Urinary bladder (tissue), 3 donors: ENCODE measurements at regions not wholly inside any gene's neighbourhood (a gene's known extent, or its start where the extent isn't known, plus 50 kb on each side); places are given as distances from the start of the nearest gene placed in this dataset.

Experiments used
- DNase-seq: peaks from one replicate; pipeline ENCODE4 v3.0.0-alpha.2; 2015; ENCODE audit errors: extremely low spot score
- H3K27ac ChIP-seq: one replicate; pipeline ENCODE4 v1.5.1; 2013; ENCODE audit warnings: low read depth, mild to moderate bottlenecking, moderate library complexity
- H3K36me3 ChIP-seq: one replicate; pipeline ENCODE4 v1.6.1; 2013; ENCODE audit warnings: mild to moderate bottlenecking, moderate library complexity; ENCODE audit not compliant: insufficient read depth
- H3K4me1 ChIP-seq: one replicate; pipeline ENCODE4 v1.6.1; 2013; ENCODE audit warnings: mild to moderate bottlenecking, moderate library complexity; ENCODE audit not compliant: insufficient read depth
- H3K4me3 ChIP-seq: one replicate; pipeline ENCODE4 v1.5.1; 2013; ENCODE audit warnings: low read depth, low read length
- WGBS: extraction: QIAGEN DNeasy Blood & Tissue Kit; methylation state at CpG from one replicate; pipeline ENCODE4 v1.1.7; 2013; 5-methylcytosine and 5-hydroxymethylcytosine counted together
- donor health status: healthy with polysubstance abuse.
- donor health status: healthy.

DNA sequence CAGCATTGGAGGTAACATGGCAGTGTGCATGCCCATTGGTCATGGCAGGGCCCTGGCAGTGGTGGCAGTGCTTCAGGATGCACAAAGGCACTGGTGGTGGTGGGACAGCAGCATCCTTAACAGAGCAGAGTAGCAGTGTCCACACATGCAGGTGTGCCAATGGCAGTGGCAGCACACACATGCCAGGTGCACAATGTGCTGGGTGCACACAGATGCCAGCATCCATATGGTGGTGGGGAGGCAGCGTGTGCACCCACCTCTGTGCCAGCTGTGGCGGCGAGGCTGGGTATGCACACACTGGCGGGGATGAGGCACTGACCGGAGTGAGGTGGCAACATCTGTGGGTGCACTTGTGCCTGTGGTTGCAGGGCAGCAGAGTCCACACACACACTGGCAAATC lies 150.6 kb downstream of the SI start:
- H3K4me3 ChIP-seq: no peak overlapping the region
- DNase-seq: no peak
- H3K36me3 ChIP-seq: no peaks in the 10 kb centered on the region
- WGBS: 96% methylated on average over 5 of the region's 5 CpGs
- H3K4me1 ChIP-seq: no peaks in the 10 kb centered on the region
- no peak overlapping the region for H3K27ac ChIP-seq

- 79% methylated on average over 2 of the region's 2 CpGs for WGBS
- H3K4me3 ChIP-seq: no peak overlapping the region
- no peaks in the 10 kb centered on the region for H3K4me1 ChIP-seq
- H3K36me3 ChIP-seq: no peaks in the 10 kb centered on the region
- DNase-seq: no peak
- H3K27ac ChIP-seq: no peak overlapping the region
These were observed 159.4 kb downstream of the SI start for GRCh38 chr3:164918905-164919304.

DNA sequence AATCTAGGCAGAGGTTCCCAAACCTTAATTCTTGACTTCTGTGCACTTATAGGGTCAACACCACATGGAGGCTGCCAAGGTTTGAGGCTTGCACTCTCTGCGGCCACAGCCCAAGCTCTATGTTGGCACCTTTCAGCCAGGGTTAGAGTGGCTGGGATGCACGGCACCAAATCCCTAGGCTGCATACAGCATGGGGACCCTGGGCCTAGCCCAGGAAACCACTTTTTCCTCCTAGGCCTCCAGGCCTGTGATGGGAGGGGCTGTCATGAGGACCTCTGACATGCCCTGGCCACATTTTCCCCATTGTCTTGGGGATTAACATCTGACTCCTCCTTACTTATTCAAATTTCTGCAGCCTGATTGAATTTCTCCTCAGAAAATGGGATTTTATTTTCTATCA lies 165.4 kb downstream of the SI start:
- no peaks in the 10 kb centered on the region for H3K36me3 ChIP-seq
- no peak overlapping the region for H3K27ac ChIP-seq
- no peak overlapping the region for H3K4me3 ChIP-seq
- WGBS: 99% methylated on average over 2 of the region's 2 CpGs
- no peaks in the 10 kb centered on the region for H3K4me1 ChIP-seq
- no peak for DNase-seq

- Histone ChIP-seq H3K4me1 (no peaks in the 10 kb centered on the region), H3K27ac (no peak overlapping the region), H3K4me3 (no peak overlapping the region), H3K36me3 (no peaks in the 10 kb centered on the region)
- WGBS: 39% methylated on average over 5 of the region's 5 CpGs
- no peak for DNase-seq
These were observed 174.4 kb downstream of the SI start for GRCh38 chr3:164903820-164904451.

GRCh38 chr3:164897342-164897741 lies 181.0 kb downstream of the SI start:
- Histone ChIP-seq H3K4me1 (no peaks in the 10 kb centered on the region), H3K27ac (no peak overlapping the region), H3K36me3 (no peaks in the 10 kb centered on the region), H3K4me3 (no peak overlapping the region)
- WGBS: 51% methylated on average over 1 of the region's 1 CpG
- DNase-seq: no peak

DNA sequence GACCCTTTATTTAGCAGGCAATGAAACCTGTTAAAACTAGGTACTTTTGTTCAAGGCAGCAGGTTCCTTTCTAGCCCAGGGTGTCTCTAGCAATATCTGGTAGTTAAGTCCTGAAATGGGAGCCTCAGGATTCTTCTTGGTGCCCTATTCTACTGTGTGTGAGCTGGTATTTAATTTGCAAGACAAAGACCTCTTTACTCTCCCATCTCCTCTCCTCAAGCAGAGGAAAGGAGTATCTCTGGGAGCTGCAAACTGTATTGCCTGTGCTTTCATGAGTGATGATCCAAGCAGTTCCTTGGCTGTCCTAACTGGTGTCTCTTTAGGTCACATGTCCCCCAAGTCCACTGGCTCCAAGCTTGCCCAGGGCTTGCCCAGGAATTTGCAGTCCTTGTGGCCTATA lies 188.2 kb downstream of the SI start:
- no peaks in the 10 kb centered on the region for H3K4me1 ChIP-seq
- no peak for DNase-seq

GRCh38 chr3:164883171-164883570 lies 195.1 kb downstream of the SI start:
- no peak overlapping the region for H3K27ac ChIP-seq
- no peak for DNase-seq
- H3K4me1 ChIP-seq: no peaks in the 10 kb centered on the region
- no peak overlapping the region for H3K4me3 ChIP-seq
- H3K36me3 ChIP-seq: no peaks in the 10 kb centered on the region

More for the DNA sequence above, 188.2 kb downstream of the SI start:
- Histone ChIP-seq H3K27ac (no peak overlapping the region), H3K4me3 (no peak overlapping the region), H3K36me3 (no peaks in the 10 kb centered on the region)

DNA sequence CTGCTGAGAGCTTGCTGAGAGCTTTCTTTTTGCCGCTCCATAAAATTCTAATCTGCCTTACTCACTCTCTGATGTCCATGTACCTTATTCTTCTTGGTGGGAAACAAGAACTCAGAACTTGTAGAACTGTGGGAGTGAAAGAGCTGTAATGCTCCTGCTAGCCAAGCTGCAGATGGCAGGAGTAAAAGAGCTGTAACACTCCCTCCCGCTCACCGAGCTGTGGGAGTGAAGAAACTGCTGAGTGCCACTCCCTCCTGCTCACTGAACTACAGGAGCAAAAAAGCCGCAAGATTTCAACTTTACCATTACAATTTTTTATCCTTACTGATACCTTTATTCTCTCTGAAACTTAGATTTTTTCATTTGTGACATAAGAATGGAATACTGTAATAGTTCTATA lies 199.1 kb downstream of the SI start:
- H3K36me3 ChIP-seq: no peaks in the 10 kb centered on the region
- no peaks in the 10 kb centered on the region for H3K4me1 ChIP-seq
- DNase-seq: no peak
- 60% methylated on average over 4 of the region's 4 CpGs for WGBS
- H3K4me3 ChIP-seq: no peak overlapping the region
- no peak overlapping the region for H3K27ac ChIP-seq

DNA sequence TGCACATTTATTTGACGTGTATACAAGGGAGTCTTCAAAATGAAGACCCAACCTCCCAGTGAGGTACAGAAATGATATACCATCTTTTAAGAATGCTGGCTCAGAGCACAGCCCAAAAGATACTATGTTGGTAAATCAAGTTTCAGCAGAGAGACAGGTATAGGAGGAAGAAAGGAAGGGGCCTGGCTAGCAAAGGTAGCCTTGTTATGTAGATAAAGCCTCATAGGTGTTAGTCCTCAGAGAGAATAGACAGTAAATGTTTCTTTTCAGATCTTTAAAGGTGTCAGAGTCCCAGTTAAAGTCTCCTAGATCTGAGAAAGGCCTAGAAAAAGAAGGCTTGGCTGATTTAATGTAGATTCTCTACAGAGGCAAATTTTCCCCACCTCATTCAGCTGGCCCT lies 213.8 kb downstream of the SI start:
- H3K36me3 ChIP-seq: no peaks in the 10 kb centered on the region
- WGBS: 0% methylated on average over 1 of the region's 1 CpG
- no peak for DNase-seq
- no peak overlapping the region for H3K4me3 ChIP-seq
- H3K4me1 ChIP-seq: no peaks in the 10 kb centered on the region
- no peak overlapping the region for H3K27ac ChIP-seq

- H3K27ac ChIP-seq: no peak overlapping the region
- no peaks in the 10 kb centered on the region for H3K4me1 ChIP-seq
- no peaks in the 10 kb centered on the region for H3K36me3 ChIP-seq
- H3K4me3 ChIP-seq: no peak overlapping the region
- DNase-seq: no peak
- WGBS: 39% methylated on average over 1 of the region's 1 CpG
These were observed 225.4 kb downstream of the SI start for GRCh38 chr3:164852866-164853265.

GRCh38 chr3:164851905-164852304 lies 226.4 kb downstream of the SI start:
- Histone ChIP-seq H3K36me3 (no peaks in the 10 kb centered on the region), H3K4me3 (no peak overlapping the region), H3K27ac (no peak overlapping the region), H3K4me1 (no peaks in the 10 kb centered on the region)
- no peak for DNase-seq
- 87% methylated on average over 1 of the region's 1 CpG for WGBS

GRCh38 chr3:164851204-164851603 lies 227.1 kb downstream of the SI start:
- 84% methylated on average over 3 of the region's 3 CpGs for WGBS
- no peak for DNase-seq

DNA sequence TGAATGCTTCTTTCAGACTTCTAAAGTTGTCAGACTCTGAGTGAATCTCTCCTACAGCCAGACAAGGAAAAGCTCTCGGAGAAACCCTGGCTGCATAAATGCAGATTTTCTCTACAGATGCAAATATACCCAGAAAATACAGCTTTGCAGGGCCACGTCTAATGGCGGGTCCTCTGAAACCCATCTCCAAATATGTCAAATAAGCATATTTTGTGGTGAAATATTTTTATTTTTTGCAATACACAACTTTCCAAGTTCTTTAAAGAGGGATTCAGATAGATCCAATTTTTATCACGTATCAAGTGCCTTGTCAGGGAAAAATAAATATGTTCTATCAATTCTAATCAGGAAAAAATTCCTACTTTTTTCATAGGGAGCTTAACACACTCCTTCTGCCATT lies 229.4 kb downstream of the SI start:
- DNase-seq: no peak
- H3K36me3 ChIP-seq: no peaks in the 10 kb centered on the region
- no peak overlapping the region for H3K27ac ChIP-seq
- WGBS: 62% methylated on average over 4 of the region's 4 CpGs
- H3K4me1 ChIP-seq: no peaks in the 10 kb centered on the region
- H3K4me3 ChIP-seq: no peak overlapping the region

More at GRCh38 chr3:164851204-164851603, 227.1 kb downstream of the SI start:
- no peak overlapping the region for H3K27ac ChIP-seq
- no peak overlapping the region for H3K4me3 ChIP-seq
- no peaks in the 10 kb centered on the region for H3K4me1 ChIP-seq
- no peaks in the 10 kb centered on the region for H3K36me3 ChIP-seq

DNA sequence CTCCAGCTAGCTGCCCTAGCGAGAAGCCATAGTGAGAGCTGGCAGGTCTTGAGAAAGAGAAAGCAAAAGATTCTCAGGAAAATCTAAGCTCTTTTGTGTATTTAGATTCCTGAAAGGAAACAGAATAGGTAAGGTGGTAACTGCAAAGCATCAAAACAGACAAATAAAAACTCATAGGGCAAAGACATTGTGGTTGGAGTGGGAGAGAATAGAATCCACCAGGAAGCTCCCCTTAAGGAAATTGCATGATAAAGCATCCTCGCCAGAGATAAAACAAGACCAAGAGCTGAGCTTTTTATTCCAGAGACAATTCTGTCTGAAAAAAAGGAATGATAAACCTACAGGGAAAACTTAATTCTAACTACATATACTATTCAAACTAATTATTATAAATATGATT lies 232.6 kb downstream of the SI start:
- 95% methylated on average over 2 of the region's 2 CpGs for WGBS
- Histone ChIP-seq H3K4me1 (no peaks in the 10 kb centered on the region), H3K27ac (no peak overlapping the region), H3K36me3 (no peaks in the 10 kb centered on the region), H3K4me3 (no peak overlapping the region)
- no peak for DNase-seq

- no peak overlapping the region for H3K4me3 ChIP-seq
- WGBS: 74% methylated on average over 5 of the region's 5 CpGs
- H3K36me3 ChIP-seq: no peaks in the 10 kb centered on the region
- H3K27ac ChIP-seq: no peak overlapping the region
- H3K4me1 ChIP-seq: no peaks in the 10 kb centered on the region
- no peak for DNase-seq
These were observed 246.1 kb downstream of the SI start for GRCh38 chr3:164832216-164832615.
